Pancreas (tissue), 10 donors: ENCODE measurements at regions not wholly inside any gene's neighbourhood (a gene's known extent, or its start where the extent isn't known, plus 50 kb on each side); places are given as distances from the start of the nearest gene placed in this dataset.

Source experiments
- ATAC-seq, 4 donors: fragments of 200-7000 bp; cut with Tn5 transposase; one replicate each; pipeline versions ENCODE4 v1.8.0 to v1.9.1; 2020; ENCODE audit warnings: mild to moderate bottlenecking in 4 of 4, moderate library complexity in 4 of 4
- DNase-seq, 6 donors: peaks; one replicate each; pipeline ENCODE4 v3.0.0-alpha.2; 2020
- FAIRE-seq: peaks from 2 replicates; lab custom pipeline; 2012; peaks lifted over from hg19 to GRCh38; lab: Jason Lieb, UNC
- H3K27ac ChIP-seq, 4 donors: fragments of 200-600 bp; sonication (generic); 1 replicate in 3 of 4; 2 replicates in 1 of 4; pipeline versions ENCODE4 v1.5.0 to v1.8.0; 2020
- H3K27me3 ChIP-seq, 4 donors: fragments of 200-600 bp; one replicate each; pipeline ENCODE4 v1.8.0; 2021
- H3K36me3 ChIP-seq, 3 donors: fragments of 200-600 bp; sonication (generic) in 1 of 3; one replicate each; pipeline versions ENCODE4 v1.5.0 to v1.8.0; 2020 to 2021
- H3K4me1 ChIP-seq, 3 donors: fragments of 200-600 bp; one replicate each; pipeline ENCODE4 v1.8.0; 2021
- H3K4me3 ChIP-seq, 4 donors: fragments of 200-600 bp; sonication (generic) in 2 of 4; one replicate each; pipeline versions ENCODE4 v1.5.0 to v1.8.0; 2020 to 2021
- H3K9me3 ChIP-seq, 4 donors: fragments of 200-600 bp; one replicate each; pipeline ENCODE4 v1.8.0; 2021
- whole genome bisulfite sequencing, 2 donors: extraction: QIAGEN DNeasy Blood & Tissue Kit; methylation state at CpG; one replicate each; pipeline ENCODE4 v1.1.7; 2013; 5-methylcytosine and 5-hydroxymethylcytosine counted together
- intact Hi-C, 3 donors: fragments of 100-400 bp; cut with DNase I; formaldehyde crosslinking; loops; one replicate each; pipeline versions ENCODE4 v1.11.1 to v1.14.2; 2022
- TF ChIP-seq, protein P1 (sequence below), 4 donors: fragments of 200-600 bp; sonication (generic) in 3 of 4; IDR thresholded peaks; one replicate each; pipeline versions ENCODE4 v1.5.0 to v1.8.0; 2021; ENCODE audit warnings: antibody characterized with exemption in 4 of 4
- donor health status: healthy with polysubstance abuse.
- donor health status: DM: no; HTN: no; CAD: no; lungs with moderate emphysema.
- donor health status: DM: no; HTN: no; CAD: no.
- donor health status: control.
- donor health status: control.
- donor health status: Bipolar disorder and iron deficiency.
- donor health status: DM: yes; HTN: yes; CAD: no.
- donor health status: DM: no; HTN: no; CAD: no.
- donor health status: DM: no; HTN: no; CAD: no.
- donor health status: DM: yes; HTN: yes; CAD: no.

DNA sequence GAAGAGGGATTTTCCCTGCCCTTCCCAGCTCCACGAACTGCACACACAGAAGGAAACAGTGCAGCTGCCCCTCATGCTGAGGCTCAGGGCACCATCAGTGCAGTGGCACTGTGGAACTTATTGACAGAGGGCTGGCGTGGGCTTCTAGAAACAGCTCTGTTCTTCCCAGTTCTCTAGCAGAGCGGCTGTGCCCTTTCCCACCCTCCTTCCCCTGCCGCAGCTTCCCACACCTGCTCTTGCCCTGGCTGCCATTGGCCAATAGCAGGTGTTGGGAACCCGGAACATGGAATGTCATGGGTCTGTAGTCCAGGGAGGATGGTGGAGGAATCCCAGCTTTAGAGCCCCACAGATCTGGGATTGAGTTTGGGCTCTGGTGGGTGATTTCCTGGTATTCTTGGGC, 343.8 kb downstream of the RPS6KC1 start:
- Histone ChIP-seq H3K4me1 (no peaks in the 10 kb centered on the region), H3K9me3 (no peaks in the 10 kb centered on the region), H3K36me3 (no peaks in the 10 kb centered on the region), H3K27me3 (no peaks in the 10 kb centered on the region), H3K4me3 (no peak overlapping the region), H3K27ac (no peak overlapping the region)
- TF ChIP-seq, protein P1, sequence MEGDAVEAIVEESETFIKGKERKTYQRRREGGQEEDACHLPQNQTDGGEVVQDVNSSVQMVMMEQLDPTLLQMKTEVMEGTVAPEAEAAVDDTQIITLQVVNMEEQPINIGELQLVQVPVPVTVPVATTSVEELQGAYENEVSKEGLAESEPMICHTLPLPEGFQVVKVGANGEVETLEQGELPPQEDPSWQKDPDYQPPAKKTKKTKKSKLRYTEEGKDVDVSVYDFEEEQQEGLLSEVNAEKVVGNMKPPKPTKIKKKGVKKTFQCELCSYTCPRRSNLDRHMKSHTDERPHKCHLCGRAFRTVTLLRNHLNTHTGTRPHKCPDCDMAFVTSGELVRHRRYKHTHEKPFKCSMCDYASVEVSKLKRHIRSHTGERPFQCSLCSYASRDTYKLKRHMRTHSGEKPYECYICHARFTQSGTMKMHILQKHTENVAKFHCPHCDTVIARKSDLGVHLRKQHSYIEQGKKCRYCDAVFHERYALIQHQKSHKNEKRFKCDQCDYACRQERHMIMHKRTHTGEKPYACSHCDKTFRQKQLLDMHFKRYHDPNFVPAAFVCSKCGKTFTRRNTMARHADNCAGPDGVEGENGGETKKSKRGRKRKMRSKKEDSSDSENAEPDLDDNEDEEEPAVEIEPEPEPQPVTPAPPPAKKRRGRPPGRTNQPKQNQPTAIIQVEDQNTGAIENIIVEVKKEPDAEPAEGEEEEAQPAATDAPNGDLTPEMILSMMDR (IDR thresholded peaks at IDR 0.05), result no peak
- WGBS, 2 donors, result 31 to 41% methylated on average over 5 of the region's 5 CpGs
- intact Hi-C loops, result no loop called here
- FAIRE-seq, result no peak
- DNase-seq, result peak in 4 of 6 donors; percentile 24 to 59 (median 38)
- peak; percentile 77 to 93 (median 90) for ATAC-seq

DNA sequence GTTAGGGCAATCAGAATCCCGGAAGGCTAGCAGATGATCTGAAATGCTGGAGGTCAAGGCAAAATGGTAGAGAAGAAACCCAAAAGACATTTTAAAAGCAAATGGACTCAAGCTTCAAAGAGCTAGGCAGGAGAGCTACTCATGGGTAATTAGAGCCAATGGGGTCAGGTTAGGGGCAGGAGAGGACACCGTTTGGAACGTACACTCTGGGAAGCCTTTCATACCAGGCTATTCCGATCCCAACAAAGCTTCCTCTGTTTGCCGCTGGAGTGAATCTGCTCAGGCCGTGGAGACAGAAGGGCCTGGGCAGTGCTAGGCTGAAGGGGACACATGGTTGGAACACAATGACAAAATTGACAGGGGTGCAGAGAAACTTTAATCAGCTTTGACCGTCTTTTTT, 346.6 kb downstream of the RPS6KC1 start:
- TF ChIP-seq, protein P1 (IDR thresholded peaks at IDR 0.05), result no peak
- no peaks in the 10 kb centered on the region for H3K36me3 ChIP-seq
- H3K27me3 ChIP-seq, result no peaks in the 10 kb centered on the region
- no peak for DNase-seq
- no peak overlapping the region for H3K27ac ChIP-seq
- no peaks in the 10 kb centered on the region for H3K4me1 ChIP-seq
- H3K9me3 ChIP-seq, result no peaks in the 10 kb centered on the region
- 84% methylated on average over 7 of the region's 7 CpGs for WGBS, 2 donors
- H3K4me3 ChIP-seq, result no peak overlapping the region
- FAIRE-seq, result no peak
- intact Hi-C loops, result no loop called here
- ATAC-seq, result no peak

DNA sequence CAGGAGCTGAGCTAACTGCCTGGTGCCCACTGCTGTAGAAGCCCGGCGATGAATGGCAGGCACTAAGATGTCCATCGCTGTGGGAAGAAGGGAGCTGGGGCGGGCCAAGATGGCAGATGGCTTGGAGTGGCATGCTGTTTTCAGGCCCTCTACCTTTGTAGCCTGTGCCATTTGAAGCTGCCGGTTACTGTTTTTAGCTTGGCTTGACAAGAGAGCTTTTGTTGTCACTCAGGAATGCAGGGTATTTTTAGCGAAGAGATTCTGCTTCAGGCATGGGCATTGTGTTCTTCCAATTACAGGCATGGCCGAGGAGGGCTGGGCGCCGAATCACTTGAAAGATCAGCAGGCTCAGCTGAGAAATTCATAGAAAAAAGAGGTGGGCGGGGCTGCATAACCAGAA, 348.7 kb downstream of the RPS6KC1 start:
- intact Hi-C loops, result no loop called here
- TF ChIP-seq, protein P1 (IDR thresholded peaks at IDR 0.05), result no peak
- no peaks in the 10 kb centered on the region for H3K27me3 ChIP-seq
- no peaks in the 10 kb centered on the region for H3K9me3 ChIP-seq
- DNase-seq (no peak), ATAC-seq (peak in 1 of 4 donors; percentile 34), FAIRE-seq (no peak)
- H3K4me3 ChIP-seq, result no peak overlapping the region
- WGBS, 2 donors, result 74 to 75% methylated on average over 10 of the region's 10 CpGs
- no peaks in the 10 kb centered on the region for H3K4me1 ChIP-seq
- no peaks in the 10 kb centered on the region for H3K36me3 ChIP-seq
- no peak overlapping the region for H3K27ac ChIP-seq

- TF ChIP-seq, protein P1 (IDR thresholded peaks at IDR 0.05), result no peak
- Histone ChIP-seq H3K9me3 (no peaks in the 10 kb centered on the region), H3K27me3 (no peaks in the 10 kb centered on the region), H3K27ac (no peak overlapping the region), H3K4me1 (no peaks in the 10 kb centered on the region), H3K4me3 (no peak overlapping the region), H3K36me3 (no peaks in the 10 kb centered on the region)
- no peak for DNase-seq
- no peak for ATAC-seq
- intact Hi-C loops, result no loop called here
- WGBS, 2 donors, result 74 to 85% methylated on average over 5 of the region's 5 CpGs
- FAIRE-seq, result no peak
Measured at GRCh38 chr1:213409208-213409631, 358.2 kb downstream of the RPS6KC1 start.

DNA sequence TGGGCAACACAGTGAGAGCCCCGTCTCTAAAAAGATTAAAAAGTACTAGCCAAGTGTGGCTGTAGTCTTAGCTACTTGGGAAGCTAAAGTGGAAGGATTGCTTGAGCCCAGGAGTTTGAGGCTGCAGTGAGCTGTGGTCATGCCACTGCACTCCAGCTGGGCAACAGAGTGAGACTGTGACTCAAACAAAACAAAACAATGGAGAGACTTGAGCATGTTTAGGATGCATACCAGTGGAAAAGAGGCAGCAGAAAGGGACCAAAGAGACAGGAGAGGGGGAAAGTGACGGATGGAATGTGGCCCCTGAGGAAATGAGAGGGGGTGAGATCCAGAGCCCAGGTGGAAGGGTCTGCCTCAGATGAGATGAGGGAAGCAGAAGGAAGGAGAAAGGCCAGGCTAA, 358.9 kb downstream of the RPS6KC1 start:
- no peaks in the 10 kb centered on the region for H3K27me3 ChIP-seq
- H3K36me3 ChIP-seq, result no peaks in the 10 kb centered on the region
- DNase-seq (no peak), FAIRE-seq (no peak), ATAC-seq (no peak)
- no peak overlapping the region for H3K4me3 ChIP-seq
- H3K27ac ChIP-seq, result no peak overlapping the region
- no peaks in the 10 kb centered on the region for H3K9me3 ChIP-seq
- TF ChIP-seq, protein P1 (IDR thresholded peaks at IDR 0.05), result no peak
- 84% methylated on average over 2 of the region's 2 CpGs for WGBS, 2 donors
- intact Hi-C loops, result no loop called here
- no peaks in the 10 kb centered on the region for H3K4me1 ChIP-seq
